ENCODE measurements at regions not wholly inside any gene's neighbourhood (a gene's known extent, or its start where the extent isn't known, plus 50 kb on each side); places are given as distances from the start of the nearest gene placed in this dataset.

DNA sequence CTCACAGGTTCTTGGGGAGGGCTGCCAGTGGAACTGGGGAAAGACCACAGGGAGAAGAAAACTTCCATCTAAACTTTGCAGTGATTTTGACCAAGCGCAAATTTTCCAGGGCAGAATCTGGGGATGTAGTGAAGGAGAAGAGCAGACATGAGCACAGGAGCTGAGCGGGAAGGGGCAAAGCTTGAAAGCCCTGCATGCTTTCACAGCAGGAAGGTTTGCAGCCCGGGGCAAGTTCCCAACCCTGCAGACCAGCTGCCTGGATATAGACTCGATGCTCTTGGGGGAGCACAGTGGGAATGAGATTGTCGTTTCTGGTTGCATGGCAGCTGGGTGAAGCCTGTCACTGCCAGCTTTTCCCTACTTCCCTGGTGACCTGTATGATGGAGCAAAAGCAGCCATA, 276.8 kb upstream of the RORB start:
- TF ChIP-seq CTCF (IDR thresholded peaks at IDR 0.05) (no peak), POLR2A (IDR thresholded peaks at IDR 0.05) (no peak)

Data from heart left ventricle (tissue), 13 donors.